Putamen (tissue), 1 donor: ENCODE measurements at regions not wholly inside any gene's neighbourhood (a gene's known extent, or its start where the extent isn't known, plus 50 kb on each side); places are given as distances from the start of the nearest gene placed in this dataset.
"Not testable (repeated sequence)": the region's sequence is repeated elsewhere in the genome, so short reads cannot be mapped to it uniquely, and the experiment has no call there.

ENCODE experiments used
- DNase-seq: peaks from one replicate; pipeline ENCODE4 v3.0.0-alpha.2; 2016; ENCODE audit warnings: low spot score

GRCh38 chr15:53923741-53924140 lies 54.5 kb upstream of the UNC13C start:
- DNase-seq: not testable (repeated sequence)

- DNase-seq: no peak
Measured at GRCh38 chr15:53918180-53919079, 59.8 kb upstream of the UNC13C start.

GRCh38 chr15:53917109-53917508 lies 61.1 kb upstream of the UNC13C start:
- DNase-seq: no peak

GRCh38 chr15:53911431-53911830 lies 66.8 kb upstream of the UNC13C start:
- no peak for DNase-seq

GRCh38 chr15:53910852-53911251 lies 67.4 kb upstream of the UNC13C start:
- no peak for DNase-seq

GRCh38 chr15:53910236-53910849 lies 67.9 kb upstream of the UNC13C start:
- no peak for DNase-seq

GRCh38 chr15:53903129-53903528 lies 75.1 kb upstream of the UNC13C start:
- no peak for DNase-seq

GRCh38 chr15:53893468-53893867 lies 84.8 kb upstream of the UNC13C start:
- not testable (repeated sequence) for DNase-seq

- DNase-seq: not testable (repeated sequence)
Measured at GRCh38 chr15:53891862-53892261, 86.4 kb upstream of the UNC13C start.

- no peak for DNase-seq
Measured at GRCh38 chr15:53884441-53884840, 93.8 kb upstream of the UNC13C start.

- no peak for DNase-seq
Measured at GRCh38 chr15:53882311-53882710, 95.9 kb upstream of the UNC13C start.

- DNase-seq: no peak
Measured at GRCh38 chr15:53880357-53880756, 97.9 kb upstream of the UNC13C start.

- DNase-seq: no peak
Measured at GRCh38 chr15:53875711-53876110, 102.5 kb upstream of the UNC13C start.

- DNase-seq: no peak
Measured at GRCh38 chr15:53875139-53875538, 103.1 kb upstream of the UNC13C start.

- no peak for DNase-seq
Measured at GRCh38 chr15:53872410-53872809, 105.8 kb upstream of the UNC13C start.

- DNase-seq: no peak
Measured at GRCh38 chr15:53869806-53870073, 108.5 kb upstream of the UNC13C start.

GRCh38 chr15:53869044-53869805 lies 109.0 kb upstream of the UNC13C start:
- no peak for DNase-seq

- no peak for DNase-seq
Measured at GRCh38 chr15:53862386-53862785, 102.9 kb upstream of the WDR72 start.

- DNase-seq: no peak
Measured at GRCh38 chr15:53861792-53862191, 102.3 kb upstream of the WDR72 start.

- DNase-seq: no peak
Measured at GRCh38 chr15:53851110-53851848, 91.8 kb upstream of the WDR72 start.

GRCh38 chr15:53847745-53848144 lies 88.3 kb upstream of the WDR72 start:
- no peak for DNase-seq

GRCh38 chr15:53844634-53845033 lies 85.2 kb upstream of the WDR72 start:
- no peak for DNase-seq
